ENCODE measurements at regions not wholly inside any gene's neighbourhood (a gene's known extent, or its start where the extent isn't known, plus 50 kb on each side); places are given as distances from the start of the nearest gene placed in this dataset.

DNA sequence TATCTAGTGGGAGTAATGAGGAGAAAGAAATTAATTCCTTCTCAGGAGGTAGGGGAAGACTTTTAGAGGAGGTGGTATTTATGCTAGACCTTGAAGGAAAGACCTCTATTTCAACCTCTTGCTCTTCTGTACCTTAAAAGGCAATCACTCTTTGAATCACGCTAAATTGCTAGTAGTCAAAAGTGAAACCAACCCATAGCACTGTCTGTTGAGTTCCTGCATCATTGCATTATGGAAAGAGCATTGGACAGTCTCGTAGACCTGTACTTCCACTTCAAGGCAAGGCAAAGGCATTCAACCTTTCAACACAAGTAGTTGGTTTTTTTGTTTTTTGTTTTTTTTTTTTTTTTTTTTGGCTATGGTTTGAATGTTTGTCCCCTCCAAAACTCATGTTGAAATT is 770.4 kb downstream of the ETS1 start:
- no peak for FAIRE-seq

DNA sequence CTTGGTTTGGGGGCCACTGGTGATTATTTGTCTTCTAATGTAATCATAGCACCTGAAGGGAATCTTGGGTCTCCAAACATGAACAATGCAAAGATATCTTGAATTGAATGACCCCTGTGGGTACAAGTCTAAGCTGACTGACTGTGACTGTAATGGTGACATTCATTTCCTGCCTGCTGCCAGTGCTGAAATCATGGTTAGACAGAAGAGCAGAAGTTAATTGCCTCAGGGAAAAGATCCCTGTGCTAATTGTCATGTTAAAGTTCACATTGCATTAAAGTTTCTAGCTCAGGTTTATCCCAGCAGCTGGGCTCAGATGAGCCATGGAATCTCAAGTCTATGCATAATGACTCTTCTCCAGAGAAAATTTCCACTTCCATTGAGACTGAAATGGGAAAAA is 772.0 kb downstream of the ETS1 start:
- Histone ChIP-seq H3K4me3 (ENCODE audit: low read depth, low read length) (no peak overlapping the region), H3K27me3 (ENCODE audit: control insufficient read depth, insufficient read depth, low read length) (no peaks in the 10 kb centered on the region), H3K36me3 (ENCODE audit: control insufficient read depth, insufficient read depth, low read length) (no peaks in the 10 kb centered on the region)
- no peak for DNase-seq (ENCODE audit: low read depth)
- TF ChIP-seq, protein P1, sequence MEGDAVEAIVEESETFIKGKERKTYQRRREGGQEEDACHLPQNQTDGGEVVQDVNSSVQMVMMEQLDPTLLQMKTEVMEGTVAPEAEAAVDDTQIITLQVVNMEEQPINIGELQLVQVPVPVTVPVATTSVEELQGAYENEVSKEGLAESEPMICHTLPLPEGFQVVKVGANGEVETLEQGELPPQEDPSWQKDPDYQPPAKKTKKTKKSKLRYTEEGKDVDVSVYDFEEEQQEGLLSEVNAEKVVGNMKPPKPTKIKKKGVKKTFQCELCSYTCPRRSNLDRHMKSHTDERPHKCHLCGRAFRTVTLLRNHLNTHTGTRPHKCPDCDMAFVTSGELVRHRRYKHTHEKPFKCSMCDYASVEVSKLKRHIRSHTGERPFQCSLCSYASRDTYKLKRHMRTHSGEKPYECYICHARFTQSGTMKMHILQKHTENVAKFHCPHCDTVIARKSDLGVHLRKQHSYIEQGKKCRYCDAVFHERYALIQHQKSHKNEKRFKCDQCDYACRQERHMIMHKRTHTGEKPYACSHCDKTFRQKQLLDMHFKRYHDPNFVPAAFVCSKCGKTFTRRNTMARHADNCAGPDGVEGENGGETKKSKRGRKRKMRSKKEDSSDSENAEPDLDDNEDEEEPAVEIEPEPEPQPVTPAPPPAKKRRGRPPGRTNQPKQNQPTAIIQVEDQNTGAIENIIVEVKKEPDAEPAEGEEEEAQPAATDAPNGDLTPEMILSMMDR (IDR thresholded peaks at IDR 0.05; ENCODE audit: insufficient read depth, low read length, severe bottlenecking), result no peak
- FAIRE-seq, result no peak

More for the DNA sequence above, 770.4 kb downstream of the ETS1 start:
- DNase-seq (ENCODE audit: low read depth), result no peak
- H3K27me3 ChIP-seq (ENCODE audit: control insufficient read depth, insufficient read depth, low read length), result no peaks in the 10 kb centered on the region
- TF ChIP-seq, protein P1 (IDR thresholded peaks at IDR 0.05; ENCODE audit: insufficient read depth, low read length, severe bottlenecking), result no peak
- H3K4me3 ChIP-seq (ENCODE audit: low read depth, low read length), result no peak overlapping the region
- H3K36me3 ChIP-seq (ENCODE audit: control insufficient read depth, insufficient read depth, low read length), result no peaks in the 10 kb centered on the region

DNA sequence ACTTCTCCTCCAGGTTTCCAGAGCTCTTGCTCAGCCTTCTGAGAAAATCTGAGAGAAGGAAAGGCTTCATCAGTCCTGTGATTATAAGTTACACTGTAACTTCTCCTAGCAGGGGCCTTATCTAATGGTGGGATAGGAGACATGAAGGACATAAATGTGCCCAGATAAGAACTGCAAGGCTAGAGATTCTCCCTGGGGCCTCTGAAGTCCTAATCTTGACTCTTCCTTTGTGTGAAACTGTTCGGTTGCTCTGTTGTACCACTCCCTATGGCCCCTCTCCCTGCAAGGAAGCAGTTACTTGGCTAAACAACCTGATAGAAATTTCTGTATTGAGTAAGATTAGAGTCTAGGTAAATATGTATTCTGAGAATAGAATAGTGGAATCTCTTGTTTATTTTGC is 780.9 kb downstream of the ETS1 start:
- TF ChIP-seq, protein P1 (IDR thresholded peaks at IDR 0.05; ENCODE audit: insufficient read depth, low read length, severe bottlenecking), result no peak
- no peak overlapping the region for H3K4me3 ChIP-seq (ENCODE audit: low read depth, low read length)
- no peaks in the 10 kb centered on the region for H3K27me3 ChIP-seq (ENCODE audit: control insufficient read depth, insufficient read depth, low read length)
- FAIRE-seq, result no peak
- H3K36me3 ChIP-seq (ENCODE audit: control insufficient read depth, insufficient read depth, low read length), result no peaks in the 10 kb centered on the region
- DNase-seq (ENCODE audit: low read depth), result no peak

DNA sequence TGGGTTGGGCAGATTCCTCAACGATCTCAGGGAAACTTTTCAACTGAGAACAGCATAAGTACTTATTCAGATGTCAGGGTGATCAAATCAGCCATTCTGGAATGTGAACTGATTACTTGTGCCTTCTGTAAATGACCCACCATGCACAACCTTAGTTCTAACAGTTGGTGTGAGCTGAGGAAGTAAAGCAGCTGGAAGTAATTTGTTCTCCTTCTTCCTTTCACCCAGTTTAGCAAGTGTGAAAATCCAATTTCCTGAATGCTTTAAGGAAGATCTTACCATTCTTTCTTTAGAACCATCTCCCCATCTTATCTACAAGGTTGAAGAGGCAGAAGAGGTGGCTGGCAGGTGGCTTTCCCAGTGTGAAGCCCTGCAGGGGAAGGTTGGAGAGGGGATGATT is 781.6 kb downstream of the ETS1 start:
- no peaks in the 10 kb centered on the region for H3K36me3 ChIP-seq (ENCODE audit: control insufficient read depth, insufficient read depth, low read length)
- no peak overlapping the region for H3K4me3 ChIP-seq (ENCODE audit: low read depth, low read length)
- FAIRE-seq, result no peak
- DNase-seq (ENCODE audit: low read depth), result no peak
- no peaks in the 10 kb centered on the region for H3K27me3 ChIP-seq (ENCODE audit: control insufficient read depth, insufficient read depth, low read length)
- TF ChIP-seq, protein P1 (IDR thresholded peaks at IDR 0.05; ENCODE audit: insufficient read depth, low read length, severe bottlenecking), result no peak

DNA sequence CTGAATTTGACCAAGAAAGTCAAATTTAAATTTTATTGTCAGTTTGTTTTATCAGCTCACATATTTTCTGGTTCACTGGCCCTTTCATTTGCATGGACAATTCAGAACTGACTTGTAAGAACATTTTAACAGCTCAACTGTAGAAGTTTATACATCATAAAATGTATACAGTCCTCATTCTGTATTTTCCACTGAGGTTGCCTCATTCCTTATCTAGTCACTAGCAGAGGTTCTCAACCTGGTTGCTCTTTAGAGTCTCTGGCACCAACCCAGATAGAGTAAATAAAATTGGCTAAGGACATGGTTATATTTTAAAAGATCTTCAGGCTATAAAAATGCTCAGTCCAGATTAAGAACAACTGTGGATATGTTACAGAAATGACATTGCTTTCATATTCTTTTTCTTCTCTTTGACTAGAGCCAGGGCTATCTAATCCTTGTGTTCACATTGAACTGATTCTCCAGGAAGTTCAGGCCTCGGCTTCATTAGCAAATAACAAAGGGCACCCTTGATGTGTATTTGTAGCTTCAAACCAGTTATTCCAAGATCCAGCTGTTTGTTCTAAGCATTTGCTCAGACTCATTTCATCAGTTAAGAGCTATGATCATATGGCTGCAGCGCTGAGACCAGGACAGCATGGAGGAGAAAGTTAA is 782.5 kb downstream of the ETS1 start:
- no peak for FAIRE-seq
- no peaks in the 10 kb centered on the region for H3K27me3 ChIP-seq (ENCODE audit: control insufficient read depth, insufficient read depth, low read length)
- no peaks in the 10 kb centered on the region for H3K36me3 ChIP-seq (ENCODE audit: control insufficient read depth, insufficient read depth, low read length)

More for the DNA sequence above, 782.5 kb downstream of the ETS1 start:
- H3K4me3 ChIP-seq (ENCODE audit: low read depth, low read length), result no peak overlapping the region
- DNase-seq (ENCODE audit: low read depth), result no peak
- TF ChIP-seq, protein P1 (IDR thresholded peaks at IDR 0.05; ENCODE audit: insufficient read depth, low read length, severe bottlenecking), result no peak

Measured in bronchial epithelial cell (primary cell).